GM23338 (cell line): ENCODE measurements at regions not wholly inside any gene's neighbourhood (a gene's known extent, or its start where the extent isn't known, plus 50 kb on each side); places are given as distances from the start of the nearest gene placed in this dataset.

ENCODE experiments used
- ETS1 ChIP-seq: IDR thresholded peaks from 2 replicates; pipeline ENCODE4 v1.6.1; 2016; ENCODE audit warnings: antibody characterized with exemption
- EZH2 ChIP-seq: fragments of 200-600 bp; sonication (generic); IDR thresholded peaks from one replicate; pipeline ENCODE4 v1.8.0; 2017; ENCODE audit warnings: antibody characterized with exemption, mild to moderate bottlenecking, low read depth; ENCODE audit not compliant: unreplicated experiment
- EZH2phosphoT487 ChIP-seq: fragments of 200-600 bp; sonication (generic); IDR thresholded peaks from one replicate; pipeline ENCODE4 v1.8.1; 2018; ENCODE audit warnings: antibody characterized with exemption; ENCODE audit not compliant: unreplicated experiment
- NANOG ChIP-seq: IDR thresholded peaks from 2 replicates; pipeline ENCODE4 v1.6.1; 2016; ENCODE audit warnings: antibody characterized with exemption, borderline replicate concordance
- POLR2AphosphoS5 ChIP-seq: IDR thresholded peaks from 2 replicates; pipeline ENCODE4 v1.6.1; 2016; ENCODE audit warnings: antibody characterized with exemption, low read depth
- TF ChIP-seq, protein P1 (sequence below), 2 experiments: fragments of 200-600 bp in 1 of 2; sonication (generic) in 1 of 2; conservative IDR thresholded peaks; 2 replicates each; pipeline versions ENCODE4 v1.5.1 to v1.6.1; 2016 to 2017; ENCODE audit warnings: antibody characterized with exemption in 2 of 2, low read depth in 2 of 2, mild to moderate bottlenecking in 2 of 2, moderate library complexity in 1 of 2

DNA sequence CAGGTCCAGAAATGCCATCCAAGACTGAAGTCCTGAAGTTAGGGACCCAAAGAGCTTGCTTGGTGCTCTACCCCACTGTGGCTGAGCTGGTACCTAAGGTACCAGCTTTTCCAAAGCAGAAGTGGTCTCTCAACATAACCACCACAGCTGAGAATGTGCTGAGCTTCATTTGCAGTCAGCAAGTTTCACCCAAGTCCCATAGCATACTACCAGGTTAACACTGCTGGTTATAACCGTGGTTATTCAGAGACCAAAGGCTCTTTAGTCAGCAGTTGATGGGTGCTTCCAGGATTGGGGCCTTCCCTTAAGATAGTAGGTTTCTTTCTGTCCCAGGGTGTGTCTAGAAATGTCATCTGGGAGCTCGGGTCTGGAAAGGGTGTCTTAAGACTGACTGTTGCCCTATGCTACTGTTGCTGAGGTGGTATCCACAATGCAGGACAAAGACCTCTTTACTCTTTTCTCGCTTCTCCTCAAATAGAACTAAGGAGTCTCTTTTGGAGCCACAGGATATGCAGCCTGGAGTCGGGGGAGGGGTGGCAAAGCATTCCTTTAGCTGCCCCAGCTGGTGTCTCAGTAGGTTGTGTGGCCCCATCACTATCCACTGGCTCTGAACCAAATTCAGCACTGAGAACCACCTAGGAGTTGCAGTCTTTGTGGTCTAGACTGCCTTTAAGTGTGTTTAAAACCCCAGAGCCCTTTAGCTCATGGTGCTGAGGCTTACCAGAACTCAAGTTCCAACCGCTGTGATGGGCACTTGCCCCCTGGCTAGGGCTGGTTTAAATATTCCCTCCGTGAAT is 354.9 kb upstream of the SEMA3C start:
- TF ChIP-seq, protein P1, sequence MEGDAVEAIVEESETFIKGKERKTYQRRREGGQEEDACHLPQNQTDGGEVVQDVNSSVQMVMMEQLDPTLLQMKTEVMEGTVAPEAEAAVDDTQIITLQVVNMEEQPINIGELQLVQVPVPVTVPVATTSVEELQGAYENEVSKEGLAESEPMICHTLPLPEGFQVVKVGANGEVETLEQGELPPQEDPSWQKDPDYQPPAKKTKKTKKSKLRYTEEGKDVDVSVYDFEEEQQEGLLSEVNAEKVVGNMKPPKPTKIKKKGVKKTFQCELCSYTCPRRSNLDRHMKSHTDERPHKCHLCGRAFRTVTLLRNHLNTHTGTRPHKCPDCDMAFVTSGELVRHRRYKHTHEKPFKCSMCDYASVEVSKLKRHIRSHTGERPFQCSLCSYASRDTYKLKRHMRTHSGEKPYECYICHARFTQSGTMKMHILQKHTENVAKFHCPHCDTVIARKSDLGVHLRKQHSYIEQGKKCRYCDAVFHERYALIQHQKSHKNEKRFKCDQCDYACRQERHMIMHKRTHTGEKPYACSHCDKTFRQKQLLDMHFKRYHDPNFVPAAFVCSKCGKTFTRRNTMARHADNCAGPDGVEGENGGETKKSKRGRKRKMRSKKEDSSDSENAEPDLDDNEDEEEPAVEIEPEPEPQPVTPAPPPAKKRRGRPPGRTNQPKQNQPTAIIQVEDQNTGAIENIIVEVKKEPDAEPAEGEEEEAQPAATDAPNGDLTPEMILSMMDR (conservative IDR thresholded peaks at IDR 0.05; ENCODE audit: low read depth in 2 of 2) = no peak
- TF ChIP-seq POLR2AphosphoS5 (no peak), ETS1 (no peak), EZH2 (no peak), EZH2phosphoT487 (no peak), NANOG (no peak)
